AG09319 (cell line): ENCODE measurements at regions not wholly inside any gene's neighbourhood (a gene's known extent, or its start where the extent isn't known, plus 50 kb on each side); places are given as distances from the start of the nearest gene placed in this dataset.

Experiments used
- DNase-seq: peaks from one replicate; pipeline ENCODE4 v3.0.0-alpha.2; 2010; ENCODE audit warnings: low read depth; ENCODE audit errors: extremely low read depth
- TF ChIP-seq, protein P1 (sequence below): IDR thresholded peaks from 2 replicates; pipeline ENCODE4 v1.5.1; 2011; ENCODE audit warnings: low read depth, mild to moderate bottlenecking, inconsistent platforms, low read length, moderate library complexity

DNA sequence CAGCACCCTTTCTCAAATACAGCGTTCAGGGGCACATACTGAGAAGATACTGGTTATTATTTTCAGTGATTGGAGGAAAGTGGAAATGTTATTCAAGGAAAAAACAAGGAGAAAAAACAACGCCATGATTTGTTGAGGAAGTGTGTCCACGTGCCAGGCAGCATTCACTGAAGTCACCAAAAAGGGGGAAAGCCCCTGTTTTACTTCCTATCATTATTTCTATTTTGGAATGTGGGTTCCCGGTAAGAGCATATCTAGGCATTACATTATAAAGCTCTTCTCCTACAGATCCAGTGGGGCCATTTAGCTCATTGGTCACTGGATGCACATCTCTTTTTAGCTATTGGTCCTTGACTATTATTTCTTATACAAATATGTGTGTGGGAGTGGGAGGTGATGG lies 518.7 kb downstream of the TXNL1 start:
- no peak for DNase-seq
- TF ChIP-seq, protein P1, sequence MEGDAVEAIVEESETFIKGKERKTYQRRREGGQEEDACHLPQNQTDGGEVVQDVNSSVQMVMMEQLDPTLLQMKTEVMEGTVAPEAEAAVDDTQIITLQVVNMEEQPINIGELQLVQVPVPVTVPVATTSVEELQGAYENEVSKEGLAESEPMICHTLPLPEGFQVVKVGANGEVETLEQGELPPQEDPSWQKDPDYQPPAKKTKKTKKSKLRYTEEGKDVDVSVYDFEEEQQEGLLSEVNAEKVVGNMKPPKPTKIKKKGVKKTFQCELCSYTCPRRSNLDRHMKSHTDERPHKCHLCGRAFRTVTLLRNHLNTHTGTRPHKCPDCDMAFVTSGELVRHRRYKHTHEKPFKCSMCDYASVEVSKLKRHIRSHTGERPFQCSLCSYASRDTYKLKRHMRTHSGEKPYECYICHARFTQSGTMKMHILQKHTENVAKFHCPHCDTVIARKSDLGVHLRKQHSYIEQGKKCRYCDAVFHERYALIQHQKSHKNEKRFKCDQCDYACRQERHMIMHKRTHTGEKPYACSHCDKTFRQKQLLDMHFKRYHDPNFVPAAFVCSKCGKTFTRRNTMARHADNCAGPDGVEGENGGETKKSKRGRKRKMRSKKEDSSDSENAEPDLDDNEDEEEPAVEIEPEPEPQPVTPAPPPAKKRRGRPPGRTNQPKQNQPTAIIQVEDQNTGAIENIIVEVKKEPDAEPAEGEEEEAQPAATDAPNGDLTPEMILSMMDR = no peak

DNA sequence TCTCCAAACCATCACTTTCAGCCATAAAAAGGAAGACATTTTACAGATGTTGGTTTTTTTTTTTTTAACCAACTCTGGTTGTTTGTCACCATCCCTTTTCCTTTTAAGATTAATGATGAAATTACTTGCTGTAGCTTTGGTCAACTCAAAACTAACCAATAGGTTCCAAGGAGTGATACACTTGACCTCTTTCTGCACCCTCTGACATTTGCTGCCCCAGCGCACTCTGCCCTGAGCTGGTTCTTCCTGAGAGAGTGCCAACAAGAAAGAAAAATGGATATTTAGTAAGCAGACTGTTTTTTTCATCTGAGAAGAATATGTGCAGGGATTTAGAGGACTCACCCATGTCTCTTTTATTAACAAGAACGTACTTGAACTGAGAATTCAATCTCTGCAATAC lies 520.0 kb downstream of the TXNL1 start:
- TF ChIP-seq, protein P1 = no peak
- no peak for DNase-seq

DNA sequence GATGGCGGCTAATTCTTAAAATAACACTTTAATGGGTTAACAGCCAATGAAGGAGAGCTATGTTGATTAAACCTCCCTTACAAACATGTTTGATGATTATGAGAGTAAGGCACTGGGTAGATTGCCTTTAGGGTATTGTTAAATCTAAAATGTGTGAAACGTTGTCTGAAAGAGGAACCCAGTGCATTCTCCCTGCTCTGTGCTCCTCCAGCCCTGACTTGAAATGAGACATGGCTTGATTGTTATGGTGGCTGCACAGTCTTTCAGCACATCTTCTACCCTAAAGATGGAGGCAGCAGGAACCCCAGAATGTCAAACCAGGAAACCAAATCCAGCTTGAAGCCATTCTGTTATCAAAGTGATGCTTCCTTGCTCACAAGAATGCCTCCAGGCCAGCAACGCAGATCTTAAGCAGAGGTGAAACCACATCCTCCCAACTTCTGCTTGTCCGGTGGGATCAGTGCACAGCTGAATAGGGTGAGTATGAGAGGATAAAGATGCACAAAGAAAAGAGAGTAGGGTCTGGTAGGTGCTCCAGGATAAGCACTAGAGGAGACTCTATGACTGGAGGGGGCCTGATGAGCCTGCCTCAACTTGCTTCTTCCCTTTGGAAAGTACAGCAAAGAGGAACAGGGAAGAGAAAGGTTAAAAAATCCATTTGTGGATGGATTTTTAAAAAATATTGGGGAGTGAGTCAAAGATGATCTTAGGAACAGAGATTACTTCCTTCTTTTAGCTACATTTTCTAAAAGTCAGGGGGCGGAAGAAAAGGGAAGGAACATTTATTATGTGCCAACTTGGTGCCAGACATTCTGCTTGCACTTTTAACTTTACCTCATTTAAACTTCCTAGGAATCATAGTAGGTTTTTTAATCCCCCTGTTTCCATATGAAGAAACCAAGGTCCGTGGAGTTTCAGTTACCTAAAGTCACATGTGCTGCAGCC lies 523.0 kb downstream of the TXNL1 start:
- no peak for DNase-seq
- TF ChIP-seq, protein P1 = no peak

DNA sequence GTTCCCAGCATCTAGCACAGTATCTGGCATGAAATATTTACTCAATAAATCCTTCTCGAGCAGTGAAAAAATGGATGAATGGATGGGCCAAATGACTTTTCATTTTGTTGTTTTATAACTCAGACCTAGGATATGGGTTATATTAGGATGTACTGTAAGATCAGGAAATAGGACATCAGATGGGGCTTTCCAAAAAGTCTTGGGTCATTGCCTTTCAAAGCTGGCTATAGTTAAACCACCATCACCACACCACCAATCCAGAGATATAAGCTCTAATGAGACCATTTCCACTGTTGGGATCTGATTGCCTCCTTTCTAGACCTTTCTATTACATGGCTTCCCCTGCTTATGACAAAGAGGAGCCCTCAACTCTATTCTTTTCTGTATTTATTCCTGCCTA lies 525.0 kb upstream of the TCF4 start:
- TF ChIP-seq, protein P1 = no peak
- DNase-seq = no peak

DNA sequence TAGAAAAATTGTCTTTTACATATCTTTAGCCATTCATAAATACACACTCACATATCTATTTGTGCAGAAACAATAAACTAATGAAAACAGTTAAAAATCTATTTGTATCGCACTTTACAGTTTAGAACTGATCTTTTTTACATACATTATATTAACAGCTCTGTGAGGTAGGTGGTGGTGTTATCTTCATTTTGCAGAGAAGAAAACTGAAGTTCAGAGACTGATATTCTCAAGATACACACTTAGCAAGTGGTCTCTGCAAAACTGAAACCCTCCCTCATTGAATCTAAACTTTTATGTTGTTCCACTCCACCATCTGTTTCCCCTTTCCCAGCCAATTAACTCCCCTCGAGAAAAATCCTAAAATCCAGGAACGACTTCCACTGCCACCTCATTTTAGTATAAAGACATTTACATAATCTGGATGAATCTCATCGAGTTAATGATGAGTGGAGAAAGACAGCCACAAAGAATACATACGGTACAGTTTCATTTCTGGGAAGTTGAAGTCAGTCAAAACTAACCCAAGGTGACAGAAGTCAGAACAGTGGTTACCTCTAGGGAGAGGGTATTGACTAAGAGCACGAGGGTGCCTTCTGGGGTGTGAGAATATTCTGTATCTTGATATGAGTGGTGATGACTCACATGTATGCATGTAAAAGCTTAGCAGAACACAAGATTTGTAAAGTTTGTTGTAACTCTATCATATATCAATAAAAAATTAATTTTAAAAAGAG lies 524.2 kb upstream of the TCF4 start:
- no peak for DNase-seq
- TF ChIP-seq, protein P1 = no peak

DNA sequence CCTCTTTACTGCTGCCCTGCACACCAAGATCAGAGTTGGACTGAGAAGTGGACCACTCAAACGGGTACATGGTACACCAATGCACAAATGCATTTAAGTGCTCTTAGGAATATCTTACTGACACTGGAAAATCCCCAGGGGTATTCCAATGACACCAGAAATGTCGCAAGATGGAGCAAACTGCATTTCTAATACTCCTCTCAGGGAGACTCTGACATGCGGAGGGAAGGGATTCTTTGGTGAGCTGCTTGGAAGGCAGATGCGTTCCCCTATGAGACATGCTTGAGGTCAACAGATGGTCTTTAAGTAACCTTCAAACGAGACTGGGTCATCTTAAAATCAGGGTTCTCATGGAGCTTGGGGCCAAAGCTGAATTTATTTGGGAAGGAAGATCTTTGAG lies 521.8 kb upstream of the TCF4 start:
- TF ChIP-seq, protein P1 = no peak
- no peak for DNase-seq
